GM12864 (cell line): ENCODE measurements at regions not wholly inside any gene's neighbourhood (a gene's known extent, or its start where the extent isn't known, plus 50 kb on each side); places are given as distances from the start of the nearest gene placed in this dataset.

Source experiments
- DNase-seq: peaks from one replicate; pipeline ENCODE4 v3.0.0-alpha.2; 2011; ENCODE audit warnings: low read depth
- H3K4me3 ChIP-seq: 2 replicates; pipeline ENCODE4 v1.5.1; 2011; ENCODE audit warnings: mild to moderate bottlenecking, low read depth, low read length, control low read depth
- CTCF ChIP-seq: IDR thresholded peaks from 2 replicates; pipeline ENCODE4 v1.5.1; 2011; ENCODE audit warnings: low read depth, mild to moderate bottlenecking, moderate library complexity, low read length, control low read depth, inconsistent platforms; ENCODE audit errors: missing control alignments

DNA sequence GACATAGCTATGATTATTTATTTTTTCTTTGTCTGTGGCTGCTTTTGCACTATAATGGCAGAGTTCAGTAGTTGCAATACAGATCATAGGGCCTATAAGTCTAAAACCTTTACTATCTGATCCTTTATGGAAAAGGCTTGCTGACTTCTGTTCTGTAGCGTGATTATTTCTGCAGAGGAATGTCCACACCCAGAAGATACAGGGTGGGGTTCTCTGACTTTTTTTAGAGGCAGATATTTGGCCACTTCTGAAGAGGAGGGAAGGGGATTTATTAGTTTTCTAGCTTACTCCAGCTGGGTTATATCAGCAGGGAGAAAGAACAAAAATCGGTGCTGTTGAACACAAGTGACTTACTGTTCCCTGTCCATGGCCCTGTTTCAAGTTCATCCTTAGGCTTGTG lies 97.6 kb downstream of the RPE65 start:
- no peak for TF ChIP-seq CTCF
- DNase-seq, result no peak
- no peak overlapping the region for H3K4me3 ChIP-seq

DNA sequence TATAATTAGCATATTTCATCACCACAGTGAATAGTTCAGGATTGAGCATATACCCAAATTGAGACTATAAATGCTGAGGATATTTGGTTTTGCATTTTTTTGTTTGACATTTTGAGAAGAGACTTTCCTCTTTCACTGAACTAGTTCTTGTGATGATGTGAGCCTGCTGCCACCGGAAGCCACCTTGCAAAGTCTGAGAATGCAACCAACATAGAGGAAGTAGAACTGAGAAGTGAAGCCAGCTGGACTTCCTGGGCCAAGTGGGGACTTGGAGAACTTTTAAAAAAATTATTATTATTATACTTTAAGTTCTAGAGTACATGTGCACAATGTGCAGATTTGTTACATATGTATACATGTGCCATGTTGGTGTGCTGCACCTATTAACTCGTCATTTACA lies 102.3 kb downstream of the RPE65 start:
- no peak overlapping the region for H3K4me3 ChIP-seq
- peak; percentile 78 for DNase-seq
- TF ChIP-seq CTCF, result no peak

DNA sequence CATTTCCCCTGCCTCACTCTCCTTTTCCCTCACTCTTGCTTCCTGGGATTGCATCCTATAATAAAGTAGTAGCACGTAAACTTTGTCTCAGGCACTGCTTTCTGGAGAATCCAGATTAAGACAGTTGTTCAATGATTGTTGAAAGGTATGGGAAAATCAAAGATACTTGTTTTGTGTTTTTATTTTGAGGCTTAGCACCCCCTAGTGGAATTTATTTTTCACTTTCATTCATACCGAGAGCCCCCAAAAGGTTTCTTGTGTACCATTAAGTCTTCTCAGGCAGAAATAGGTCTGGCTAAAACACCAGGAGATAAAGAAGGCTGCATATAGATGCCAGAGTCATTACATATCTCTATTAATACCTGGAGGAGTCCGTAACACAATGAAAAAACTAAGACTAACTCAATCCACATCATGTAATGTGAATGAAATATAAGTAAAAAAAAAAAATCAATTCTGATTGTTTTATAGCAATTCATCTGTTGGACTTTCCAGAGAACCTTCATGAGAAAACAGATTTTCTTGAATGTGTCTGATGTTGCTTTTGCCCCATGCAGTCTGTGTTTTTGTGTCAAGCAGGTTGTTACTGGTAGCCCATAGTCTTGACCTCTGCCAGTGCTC lies 103.5 kb downstream of the RPE65 start:
- peak; percentile 16 for TF ChIP-seq CTCF
- no peak for DNase-seq

GRCh38 chr1:68344208-68344607 lies 105.5 kb downstream of the RPE65 start:
- no peak overlapping the region for H3K4me3 ChIP-seq
- DNase-seq, result no peak
- no peak for TF ChIP-seq CTCF

More for the DNA sequence above, 103.5 kb downstream of the RPE65 start:
- H3K4me3 ChIP-seq, result no peak overlapping the region

GRCh38 chr1:68340951-68341350 lies 108.6 kb upstream of the WLS start:
- no peak overlapping the region for H3K4me3 ChIP-seq
- no peak for TF ChIP-seq CTCF
- no peak for DNase-seq

DNA sequence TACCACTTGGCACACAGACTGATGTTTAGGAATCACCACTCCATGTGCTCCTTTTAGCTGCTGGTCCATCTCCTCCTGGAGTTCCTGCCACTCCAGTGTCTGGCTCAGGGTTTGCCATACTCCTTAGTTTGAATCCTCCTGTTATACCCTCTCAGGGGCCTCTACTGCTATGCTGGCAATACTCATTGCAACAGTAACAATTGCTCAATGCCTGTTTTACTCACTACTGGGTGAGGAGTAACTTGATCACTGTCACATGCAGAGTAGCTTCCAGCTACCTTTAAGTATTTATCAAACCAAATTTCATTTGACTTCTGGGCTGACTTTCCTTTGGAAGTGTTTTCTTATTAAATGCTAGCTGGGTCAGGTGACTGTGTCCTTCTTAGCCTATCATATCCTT lies 107.2 kb upstream of the WLS start:
- no peak for TF ChIP-seq CTCF
- no peak overlapping the region for H3K4me3 ChIP-seq
- no peak for DNase-seq

DNA sequence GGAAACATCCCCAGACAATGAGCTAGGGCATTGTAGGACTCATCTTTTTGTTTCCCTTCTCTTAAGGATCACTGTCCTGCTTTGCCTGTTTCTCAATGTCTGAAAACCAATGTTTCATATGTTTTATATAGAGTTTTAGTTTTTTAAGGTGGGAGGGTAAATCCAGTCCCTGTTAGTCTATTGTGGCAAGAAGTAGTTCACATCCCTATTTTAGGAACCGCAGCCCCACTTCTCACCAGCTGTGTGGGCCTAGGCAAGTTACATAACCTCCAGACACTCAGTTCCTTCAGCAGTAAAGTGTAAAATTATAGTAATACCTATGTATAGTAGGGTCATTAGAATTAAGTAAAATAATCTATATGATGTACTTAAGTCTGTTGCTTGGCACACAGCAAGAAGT lies 105.8 kb upstream of the WLS start:
- no peak for DNase-seq
- no peak for TF ChIP-seq CTCF
- H3K4me3 ChIP-seq, result no peak overlapping the region
